Lower leg skin (tissue), 3 donors: ENCODE measurements at regions not wholly inside any gene's neighbourhood (a gene's known extent, or its start where the extent isn't known, plus 50 kb on each side); places are given as distances from the start of the nearest gene placed in this dataset.
"Not testable (repeated sequence)": the region's sequence is repeated elsewhere in the genome, so short reads cannot be mapped to it uniquely, and the experiment has no call there.

Experiments
- CTCF ChIP-seq, 3 donors: fragments of 450-650 bp; IDR thresholded peaks; one replicate each; pipeline ENCODE4 v1.5.1; 2016; ENCODE audit warnings: antibody characterized with exemption in 3 of 3, mild to moderate bottlenecking in 3 of 3, moderate library complexity in 2 of 3
- POLR2A ChIP-seq, 2 donors: fragments of 450-650 bp; IDR thresholded peaks; one replicate each; pipeline ENCODE4 v1.6.1; 2016 to 2017; ENCODE audit warnings: antibody characterized with exemption in 2 of 2, mild to moderate bottlenecking in 1 of 2, moderate library complexity in 1 of 2

- not testable (repeated sequence) for TF ChIP-seq POLR2A, CTCF (IDR thresholded peaks at IDR 0.05)
Measured at GRCh38 chr22:15819886-15820285, 130.1 kb downstream of the POTEH start.
